Cardiac muscle cell (in vitro differentiated cells and primary cell): ENCODE measurements at regions not wholly inside any gene's neighbourhood (a gene's known extent, or its start where the extent isn't known, plus 50 kb on each side); places are given as distances from the start of the nearest gene placed in this dataset.

Experiments
- DNase-seq, 2 donors: peaks; one replicate each; pipeline versions ENCODE4 v3.0.0 to v3.0.0-alpha.2; 2010 to 2017; ENCODE audit warnings: low read depth in 1 of 2, low spot score in 1 of 2
- H3K27ac ChIP-seq: fragments of 200-600 bp; sonication (generic); 2 replicates; pipeline ENCODE4 v1.5.1; 2016
- H3K27me3 ChIP-seq: fragments of 200-600 bp; sonication (generic); 2 replicates; pipeline ENCODE4 v1.6.0; 2016; ENCODE audit warnings: control low read depth
- H3K36me3 ChIP-seq: fragments of 200-600 bp; sonication (generic); 2 replicates; pipeline ENCODE4 v1.5.1; 2016; ENCODE audit warnings: control low read depth
- H3K4me1 ChIP-seq: fragments of 200-600 bp; sonication (generic); 2 replicates; pipeline ENCODE4 v1.8.1; 2017; ENCODE audit warnings: low read depth, mild to moderate bottlenecking, mixed run types
- H3K4me3 ChIP-seq: fragments of 200-600 bp; sonication (generic); 2 replicates; pipeline ENCODE4 v1.5.1; 2016; ENCODE audit warnings: mild to moderate bottlenecking
- H3K9me3 ChIP-seq: fragments of 200-600 bp; sonication (generic); 2 replicates; pipeline ENCODE4 v1.5.1; 2017; ENCODE audit warnings: low read depth, mild to moderate bottlenecking, control low read depth
- CTCF ChIP-seq: IDR thresholded peaks from 2 replicates; pipeline ENCODE4 v1.5.1; 2012; ENCODE audit warnings: low read depth, mild to moderate bottlenecking, low read length

- DNase-seq = no peak
- H3K4me3 ChIP-seq = no peak overlapping the region
- no peak for TF ChIP-seq CTCF
- no peak overlapping the region for H3K27ac ChIP-seq
- H3K4me1 ChIP-seq = peaks cover 32% of the 10 kb centered on the region
- H3K36me3 ChIP-seq = no peaks in the 10 kb centered on the region
- H3K9me3 ChIP-seq = no peaks in the 10 kb centered on the region
- peaks cover 7% of the 10 kb centered on the region for H3K27me3 ChIP-seq
These were observed 87.1 kb upstream of the KCNA1 start for GRCh38 chr12:4822572-4822971.

DNA sequence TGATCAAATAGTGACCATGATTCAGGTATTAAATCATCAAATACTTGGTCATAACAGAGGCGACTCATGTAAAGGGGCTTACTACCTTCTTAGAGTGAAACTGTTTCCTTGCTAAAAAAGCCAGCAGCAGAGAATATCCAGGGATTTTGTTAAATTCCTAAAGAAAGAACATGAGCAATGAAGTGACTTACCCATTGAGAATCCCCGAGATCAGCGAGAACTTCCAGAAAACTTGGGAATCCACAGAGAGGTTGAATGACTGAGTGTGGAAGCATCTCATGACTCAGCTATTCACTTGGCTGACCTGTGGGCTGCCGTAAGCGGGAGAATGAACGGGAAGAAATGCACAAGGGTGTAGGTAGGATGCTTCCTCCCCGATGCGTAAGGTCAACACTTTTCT, 85.3 kb upstream of the KCNA1 start:
- H3K27ac ChIP-seq = no peak overlapping the region
- TF ChIP-seq CTCF = no peak
- peak in 1 of 2 donors; percentile 59 for DNase-seq

DNA sequence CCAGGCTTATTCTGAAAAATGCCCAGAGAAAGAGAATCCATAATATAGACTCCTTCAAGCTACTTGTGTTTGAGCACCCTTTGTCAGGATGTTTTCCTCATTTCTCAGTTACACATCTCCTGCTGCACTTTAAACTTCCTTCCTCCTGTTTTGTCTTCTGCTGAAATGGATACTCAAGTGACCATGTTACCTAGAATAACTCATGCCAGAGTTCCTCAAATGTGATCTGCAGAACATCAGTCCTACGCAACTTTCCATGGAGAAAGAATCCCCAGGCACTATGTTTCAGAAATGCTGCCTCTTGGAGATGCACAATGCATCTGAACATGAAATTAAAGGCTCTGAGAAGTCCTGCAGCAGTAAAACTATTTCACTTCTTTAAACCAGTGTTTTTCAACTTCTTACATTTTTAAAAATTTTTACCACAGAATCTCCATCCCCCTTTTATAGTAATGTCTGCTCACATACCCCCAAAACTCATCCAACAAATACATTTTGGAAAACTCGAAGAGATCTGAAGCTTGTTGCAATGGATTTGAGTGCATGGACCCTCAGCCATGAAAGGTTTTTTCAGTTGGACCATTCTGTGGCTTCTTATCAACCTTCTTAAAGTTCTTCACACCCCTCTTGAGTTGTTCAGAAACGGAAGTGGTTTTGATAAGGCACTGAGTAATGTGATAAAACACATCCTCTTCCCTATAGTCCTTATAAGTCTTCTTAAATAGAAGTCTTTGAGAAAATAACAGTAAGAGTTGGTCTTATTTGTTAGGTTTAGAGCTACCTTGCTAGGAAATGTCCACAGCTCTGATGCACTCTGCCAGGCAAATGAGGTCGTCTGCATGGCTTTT, 84.5 kb upstream of the KCNA1 start:
- peak in 1 of 2 donors; percentile 36 for DNase-seq
- Histone ChIP-seq H3K9me3 (no peaks in the 10 kb centered on the region), H3K4me1 (peaks cover 14% of the 10 kb centered on the region), H3K27me3 (peaks cover 10% of the 10 kb centered on the region), H3K4me3 (no peak overlapping the region), H3K27ac (no peak overlapping the region), H3K36me3 (no peaks in the 10 kb centered on the region)
- no peak for TF ChIP-seq CTCF

More for the DNA sequence above, 85.3 kb upstream of the KCNA1 start:
- Histone ChIP-seq H3K9me3 (no peaks in the 10 kb centered on the region), H3K36me3 (no peaks in the 10 kb centered on the region), H3K27me3 (peaks cover 10% of the 10 kb centered on the region), H3K4me3 (no peak overlapping the region), H3K4me1 (peaks cover 22% of the 10 kb centered on the region)

GRCh38 chr12:4826909-4827308, 82.8 kb upstream of the KCNA1 start:
- Histone ChIP-seq H3K4me1 (peaks cover 5% of the 10 kb centered on the region), H3K4me3 (no peak overlapping the region), H3K36me3 (no peaks in the 10 kb centered on the region), H3K27me3 (peaks cover 10% of the 10 kb centered on the region), H3K9me3 (no peaks in the 10 kb centered on the region), H3K27ac (no peak overlapping the region)
- no peak for DNase-seq
- no peak for TF ChIP-seq CTCF

DNA sequence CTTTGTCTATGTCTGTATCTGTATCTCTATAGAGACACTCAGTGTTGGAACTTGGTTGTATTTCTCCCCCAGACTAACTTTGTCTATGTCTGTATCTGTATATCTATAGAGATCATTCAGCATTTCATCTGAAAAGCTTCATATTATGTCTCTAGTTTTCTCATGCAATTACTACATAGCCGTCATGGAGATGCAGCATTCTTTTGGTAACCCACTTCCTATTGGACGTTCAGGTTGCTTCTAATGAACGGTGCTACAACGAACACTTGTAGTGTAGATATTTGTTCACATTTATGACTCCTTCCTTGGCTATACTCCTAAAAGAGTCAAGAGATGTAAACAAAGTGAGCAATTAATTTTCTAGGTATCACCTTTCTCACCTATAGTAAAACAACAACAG, 81.5 kb upstream of the KCNA1 start:
- Histone ChIP-seq H3K4me3 (no peak overlapping the region), H3K27me3 (peaks cover 10% of the 10 kb centered on the region), H3K4me1 (peaks cover 5% of the 10 kb centered on the region), H3K27ac (no peak overlapping the region), H3K36me3 (no peaks in the 10 kb centered on the region), H3K9me3 (no peaks in the 10 kb centered on the region)
- TF ChIP-seq CTCF = no peak
- no peak for DNase-seq
